Neural cell (in vitro differentiated cells): ENCODE measurements at regions not wholly inside any gene's neighbourhood (a gene's known extent, or its start where the extent isn't known, plus 50 kb on each side); places are given as distances from the start of the nearest gene placed in this dataset.

Source experiments
- H2AFZ ChIP-seq: fragments of 200-600, 300-800 bp; sonication (generic), shearing (Covaris generic); 2 replicates; pipeline ENCODE4 v1.6.0; 2014; ENCODE audit warnings: low read depth, mild to moderate bottlenecking, antibody characterized with exemption, low read length, moderate library complexity
- H3F3A ChIP-seq: fragments of 200-600 bp; shearing (Covaris generic); 2 replicates; pipeline ENCODE4 v1.6.1; 2016; ENCODE audit warnings: mild to moderate bottlenecking, moderate library complexity, mixed read lengths, antibody characterized with exemption, low read length; ENCODE audit not compliant: insufficient read depth, poor library complexity, severe bottlenecking
- H3K27ac ChIP-seq: fragments of 200-600, 300-800 bp; sonication (generic), shearing (Covaris generic); 2 replicates; pipeline ENCODE4 v1.5.1; 2014; ENCODE audit warnings: mild to moderate bottlenecking, low read length, moderate library complexity
- H3K27me3 ChIP-seq: fragments of 300-800, 200-600 bp; sonication (generic), shearing (Covaris generic); 2 replicates; pipeline ENCODE4 v1.6.0; 2014; ENCODE audit warnings: mild to moderate bottlenecking, low read depth, low read length, moderate library complexity; ENCODE audit not compliant: insufficient read depth
- H3K36me3 ChIP-seq: fragments of 300-800, 200-600 bp; sonication (generic), shearing (Covaris generic); 2 replicates; pipeline ENCODE4 v1.5.1; 2014; ENCODE audit warnings: mild to moderate bottlenecking, antibody characterized with exemption, low read length, moderate library complexity; ENCODE audit not compliant: insufficient read depth
- H3K4me2 ChIP-seq: fragments of 300-800, 200-600 bp; sonication (generic), shearing (Covaris generic); 2 replicates; pipeline ENCODE4 v1.6.0; 2014; ENCODE audit warnings: mild to moderate bottlenecking, low read length
- H3K4me3 ChIP-seq: fragments of 300-800, 200-600 bp; sonication (generic), shearing (Covaris generic); 2 replicates; pipeline ENCODE4 v1.5.1; 2014; ENCODE audit warnings: mild to moderate bottlenecking, low read length, moderate library complexity
- H3K79me2 ChIP-seq: fragments of 200-600 bp; shearing (Covaris generic); replicated peaks from 2 replicates; pipeline ENCODE4 v1.6.0; 2014; ENCODE audit warnings: mild to moderate bottlenecking, low read length, moderate library complexity; ENCODE audit not compliant: insufficient read depth
- H3K9ac ChIP-seq: fragments of 300-800, 200-600 bp; sonication (generic), shearing (Covaris generic); 2 replicates; pipeline ENCODE4 v1.6.1; 2016; ENCODE audit warnings: mild to moderate bottlenecking, low read length, mixed read lengths
- H3K9me2 ChIP-seq: fragments of 200-600 bp; shearing (Covaris generic); 2 replicates; pipeline ENCODE4 v1.6.1; 2016; ENCODE audit warnings: mild to moderate bottlenecking, low read length, mixed read lengths; ENCODE audit not compliant: insufficient read depth
- H3K9me3 ChIP-seq: fragments of 200-600, 300-800 bp; sonication (generic), shearing (Covaris generic); 2 replicates; pipeline ENCODE4 v1.6.1; 2016; ENCODE audit warnings: mild to moderate bottlenecking, mixed run types, low read length, moderate library complexity, mixed read lengths
- H4K20me1 ChIP-seq: fragments of 200-600 bp; shearing (Covaris generic); 2 replicates; pipeline ENCODE4 v1.6.1; 2016; ENCODE audit warnings: mild to moderate bottlenecking, mixed run types; ENCODE audit not compliant: insufficient read depth
- EP300 ChIP-seq: fragments of 450-650 bp; conservative IDR thresholded peaks from 2 replicates; pipeline ENCODE4 v1.6.1; 2014; ENCODE audit warnings: antibody characterized with exemption, mild to moderate bottlenecking, moderate library complexity; ENCODE audit not compliant: poor library complexity, severe bottlenecking
- EZH2 ChIP-seq: fragments of 200-600, 300-800 bp; shearing (Covaris generic), sonication (generic); IDR thresholded peaks from 2 replicates; pipeline ENCODE4 v1.6.1; 2014; ENCODE audit warnings: antibody characterized with exemption, low read length, borderline replicate concordance, mild to moderate bottlenecking; ENCODE audit not compliant: insufficient read depth, poor library complexity, severe bottlenecking
- MXI1 ChIP-seq: fragments of 450-650 bp; conservative IDR thresholded peaks from 2 replicates; pipeline ENCODE4 v1.6.1; 2014; ENCODE audit warnings: antibody characterized with exemption, mild to moderate bottlenecking; ENCODE audit not compliant: poor library complexity, severe bottlenecking
- POLR2AphosphoS5 ChIP-seq: IDR thresholded peaks from 2 replicates; pipeline ENCODE4 v1.6.1; 2012
- RAD21 ChIP-seq: fragments of 450-650 bp; conservative IDR thresholded peaks from 2 replicates; pipeline ENCODE4 v1.6.1; 2014; ENCODE audit warnings: antibody characterized with exemption, mild to moderate bottlenecking, moderate library complexity
- REST ChIP-seq: IDR thresholded peaks from 2 replicates; pipeline ENCODE4 v1.6.1; 2012; ENCODE audit warnings: borderline replicate concordance
- SMC3 ChIP-seq: fragments of 450-650 bp; conservative IDR thresholded peaks from 2 replicates; pipeline ENCODE4 v1.6.1; 2014; ENCODE audit warnings: antibody characterized with exemption, mild to moderate bottlenecking, moderate library complexity; ENCODE audit not compliant: poor library complexity
- TAF1 ChIP-seq: IDR thresholded peaks from 2 replicates; pipeline ENCODE4 v1.6.1; 2012; ENCODE audit warnings: low read depth
- TF ChIP-seq, protein P1 (sequence below): fragments of 450-650 bp; IDR thresholded peaks from 2 replicates; pipeline ENCODE4 v1.5.1; 2014; ENCODE audit warnings: antibody characterized with exemption, mild to moderate bottlenecking, moderate library complexity; ENCODE audit not compliant: poor library complexity, severe bottlenecking

- TF ChIP-seq EZH2 = no peak
- no peak for TF ChIP-seq TAF1
- TF ChIP-seq REST = no peak
- TF ChIP-seq, protein P1, sequence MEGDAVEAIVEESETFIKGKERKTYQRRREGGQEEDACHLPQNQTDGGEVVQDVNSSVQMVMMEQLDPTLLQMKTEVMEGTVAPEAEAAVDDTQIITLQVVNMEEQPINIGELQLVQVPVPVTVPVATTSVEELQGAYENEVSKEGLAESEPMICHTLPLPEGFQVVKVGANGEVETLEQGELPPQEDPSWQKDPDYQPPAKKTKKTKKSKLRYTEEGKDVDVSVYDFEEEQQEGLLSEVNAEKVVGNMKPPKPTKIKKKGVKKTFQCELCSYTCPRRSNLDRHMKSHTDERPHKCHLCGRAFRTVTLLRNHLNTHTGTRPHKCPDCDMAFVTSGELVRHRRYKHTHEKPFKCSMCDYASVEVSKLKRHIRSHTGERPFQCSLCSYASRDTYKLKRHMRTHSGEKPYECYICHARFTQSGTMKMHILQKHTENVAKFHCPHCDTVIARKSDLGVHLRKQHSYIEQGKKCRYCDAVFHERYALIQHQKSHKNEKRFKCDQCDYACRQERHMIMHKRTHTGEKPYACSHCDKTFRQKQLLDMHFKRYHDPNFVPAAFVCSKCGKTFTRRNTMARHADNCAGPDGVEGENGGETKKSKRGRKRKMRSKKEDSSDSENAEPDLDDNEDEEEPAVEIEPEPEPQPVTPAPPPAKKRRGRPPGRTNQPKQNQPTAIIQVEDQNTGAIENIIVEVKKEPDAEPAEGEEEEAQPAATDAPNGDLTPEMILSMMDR = no peak
- TF ChIP-seq POLR2AphosphoS5 = no peak
- no peak for TF ChIP-seq RAD21
- TF ChIP-seq SMC3 = no peak
- no peak for TF ChIP-seq MXI1
- no peak for TF ChIP-seq EP300
- H3K4me2 ChIP-seq = no peak overlapping the region
- no peaks in the 10 kb centered on the region for H3K9me2 ChIP-seq
- H3K9ac ChIP-seq = no peak overlapping the region
- H3K4me3 ChIP-seq = no peak overlapping the region
- H3K36me3 ChIP-seq = no peaks in the 10 kb centered on the region
- H3K27me3 ChIP-seq = no peaks in the 10 kb centered on the region
- no peaks in the 10 kb centered on the region for H4K20me1 ChIP-seq
- peak overlapping the region; percentile 14 for H3K27ac ChIP-seq
- no peaks in the 10 kb centered on the region for H3K79me2 ChIP-seq
- no peaks in the 10 kb centered on the region for H3F3A ChIP-seq
- no peaks in the 10 kb centered on the region for H3K9me3 ChIP-seq
- H2AFZ ChIP-seq = no peak overlapping the region
These were observed 216.6 kb upstream of the UMPS start for GRCh38 chr3:124513610-124513997.

- Histone ChIP-seq H3K27ac (peak overlapping the region; percentile 14), H2AFZ (no peak overlapping the region), H3K9me3 (no peaks in the 10 kb centered on the region), H3K4me2 (no peak overlapping the region), H3K9ac (no peak overlapping the region), H3K79me2 (no peaks in the 10 kb centered on the region), H4K20me1 (no peaks in the 10 kb centered on the region), H3F3A (no peaks in the 10 kb centered on the region), H3K9me2 (no peaks in the 10 kb centered on the region), H3K4me3 (no peak overlapping the region), H3K36me3 (no peaks in the 10 kb centered on the region), H3K27me3 (no peaks in the 10 kb centered on the region)
- TF ChIP-seq RAD21 (no peak), MXI1 (no peak), REST (no peak), EP300 (no peak), SMC3 (no peak), TAF1 (no peak), EZH2 (no peak)
- TF ChIP-seq, protein P1 = no peak
These were observed 215.6 kb upstream of the UMPS start for GRCh38 chr3:124514683-124515082.
